HG02610 (cell line): ENCODE measurements at regions not wholly inside any gene's neighbourhood (a gene's known extent, or its start where the extent isn't known, plus 50 kb on each side); places are given as distances from the start of the nearest gene placed in this dataset.

Experiments used
- ATAC-seq: cut with Tn5 transposase; IDR thresholded peaks from one replicate; pipeline ENCODE4 v1.9.1; 2021; ENCODE audit warnings: mild to moderate bottlenecking, moderate library complexity; ENCODE audit not compliant: unreplicated experiment

- ATAC-seq: no peak
Measured at GRCh38 chr1:201681375-201681774, 142.4 kb downstream of the NAV1 start.

GRCh38 chr1:201682964-201683363 is 144.0 kb downstream of the NAV1 start:
- no peak for ATAC-seq

DNA sequence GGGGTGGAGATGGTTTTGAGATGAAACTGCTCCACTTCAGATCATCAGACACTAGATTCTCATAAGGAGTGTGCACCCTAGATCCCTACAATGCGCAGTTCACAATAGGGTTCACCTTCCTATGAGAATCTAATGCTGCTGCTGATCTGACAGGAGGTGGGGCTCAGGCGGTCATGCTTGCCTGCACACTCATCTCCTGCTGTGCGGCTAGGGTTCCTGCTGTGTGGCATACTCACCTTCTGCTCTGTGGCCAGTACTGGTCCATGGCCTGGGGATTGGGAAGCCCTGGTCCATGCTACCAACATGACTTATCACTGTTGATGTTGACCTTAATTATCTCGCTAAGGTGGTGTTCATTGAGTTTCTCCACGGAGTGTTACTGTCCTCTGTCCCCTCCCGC is 144.5 kb downstream of the NAV1 start:
- ATAC-seq: no peak

DNA sequence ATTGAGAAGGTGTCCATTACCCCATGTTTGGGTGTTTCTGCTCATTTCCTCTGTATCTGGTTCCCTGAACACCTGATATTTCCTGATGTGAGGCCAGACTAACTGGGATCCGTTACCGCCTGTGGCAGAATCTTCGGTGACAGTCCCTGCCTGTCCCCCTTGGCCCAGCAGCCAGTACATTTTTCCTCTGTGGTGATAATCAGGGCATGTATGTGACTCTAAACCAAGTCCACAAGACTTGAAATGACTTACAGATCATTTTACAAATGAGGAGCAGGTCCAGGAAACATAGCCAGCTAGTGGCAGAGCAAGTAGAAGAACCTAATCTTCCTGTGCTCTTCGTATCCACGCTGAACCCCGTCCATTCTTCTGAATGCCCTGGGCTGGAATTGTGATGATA is 143.5 kb upstream of the IPO9 start:
- no peak for ATAC-seq

DNA sequence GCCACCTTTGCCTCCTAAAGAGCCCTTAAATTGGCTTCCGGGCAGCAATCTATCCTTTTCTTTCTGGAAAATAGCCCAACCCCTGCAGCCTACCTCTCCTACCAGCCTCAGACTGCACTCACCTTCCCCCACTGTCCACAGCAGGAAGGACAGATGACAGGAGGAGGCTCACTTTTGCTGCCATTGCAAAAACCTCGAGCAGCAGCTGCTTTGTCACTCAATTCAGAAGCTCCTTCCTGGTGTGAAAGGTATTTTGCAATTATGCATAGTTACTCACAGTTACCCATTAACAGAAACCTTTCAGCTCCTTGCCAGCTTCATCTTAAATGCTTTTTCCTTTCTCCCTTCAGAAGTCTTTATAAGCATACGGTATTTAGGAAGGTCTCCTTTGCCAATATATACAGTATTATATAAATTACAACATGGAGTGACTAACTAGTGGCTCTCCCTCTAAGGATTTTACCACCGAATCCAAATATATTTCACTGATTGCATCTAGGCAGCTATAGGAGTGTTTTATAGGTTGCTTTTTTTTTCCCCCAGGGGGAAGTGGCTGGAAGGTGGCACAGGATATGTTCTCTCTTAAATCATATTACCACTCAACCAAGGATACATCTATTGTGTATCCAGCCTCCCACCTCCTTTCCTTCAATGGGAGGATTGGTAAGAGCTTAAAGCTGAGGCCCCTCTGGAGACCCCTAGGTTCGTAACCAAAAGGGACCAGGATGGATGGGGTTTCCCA is 142.1 kb upstream of the IPO9 start:
- no peak for ATAC-seq

DNA sequence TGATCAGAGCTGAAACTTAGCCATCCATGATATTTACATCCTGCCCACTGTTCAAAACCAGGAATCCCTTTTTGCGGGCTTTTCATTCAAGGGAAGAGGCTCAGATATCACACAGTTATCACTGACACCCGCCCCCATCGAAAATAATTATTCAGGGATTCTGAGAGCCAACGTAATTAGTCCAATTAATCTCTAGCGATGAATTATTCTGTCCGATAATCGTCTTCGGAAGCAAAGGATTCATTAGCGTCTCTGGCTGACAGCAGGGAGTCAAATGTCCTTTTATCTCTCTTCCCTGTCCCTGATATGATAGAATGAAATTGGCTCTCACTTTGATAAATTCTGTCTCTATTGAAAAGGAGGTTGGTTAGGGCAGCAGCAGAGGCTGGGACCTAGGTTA is 140.4 kb upstream of the IPO9 start:
- no peak for ATAC-seq

- no peak for ATAC-seq
Measured at GRCh38 chr1:201689647-201690046, 139.3 kb upstream of the IPO9 start.

- ATAC-seq: no peak
Measured at GRCh38 chr1:201690528-201690927, 138.4 kb upstream of the IPO9 start.

- ATAC-seq: no peak
Measured at GRCh38 chr1:201691716-201692554, 137.0 kb upstream of the IPO9 start.

GRCh38 chr1:201692555-201693394 is 136.2 kb upstream of the IPO9 start:
- ATAC-seq: no peak

GRCh38 chr1:201693890-201694607 is 134.9 kb upstream of the IPO9 start:
- ATAC-seq: no peak

DNA sequence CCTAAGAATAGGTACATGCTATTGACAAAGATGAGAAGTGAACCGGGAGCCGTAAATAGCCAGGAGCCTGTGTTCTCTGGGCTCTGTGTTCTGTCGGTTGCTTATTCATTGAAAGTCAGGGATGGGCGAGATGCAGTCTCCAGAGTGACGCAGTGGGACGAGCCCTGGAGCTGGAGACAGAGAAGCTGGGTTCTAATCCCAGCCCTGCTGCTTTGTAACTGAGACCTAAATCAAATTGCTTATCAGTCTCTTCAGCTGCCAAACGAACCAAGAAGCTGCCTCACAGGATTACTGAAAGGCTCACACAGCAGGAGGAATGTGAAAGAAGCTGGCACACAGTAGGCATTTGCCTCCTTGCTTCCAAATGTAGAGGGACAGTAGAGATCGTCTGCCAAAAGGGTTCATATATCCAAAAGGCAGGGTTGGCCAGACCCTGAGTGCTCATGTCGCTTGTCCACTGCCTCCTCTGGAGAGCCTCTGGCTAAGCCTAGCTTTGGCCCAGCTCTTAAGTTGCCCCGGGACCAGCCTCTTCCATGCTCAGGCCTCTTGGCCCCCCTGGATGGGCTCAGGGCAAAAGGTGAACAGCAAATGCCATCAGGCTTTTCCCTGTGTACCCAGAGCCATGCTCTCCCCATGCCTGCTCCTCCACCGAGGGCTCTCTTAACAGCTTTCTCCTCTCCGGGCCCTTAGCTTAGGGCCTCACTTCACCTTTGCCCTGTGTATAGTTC is 134.2 kb upstream of the IPO9 start:
- no peak for ATAC-seq

GRCh38 chr1:201695607-201696006 is 133.3 kb upstream of the IPO9 start:
- no peak for ATAC-seq

GRCh38 chr1:201696217-201696761 is 132.7 kb upstream of the IPO9 start:
- no peak for ATAC-seq

GRCh38 chr1:201697174-201697573 is 131.8 kb upstream of the IPO9 start:
- no peak for ATAC-seq

DNA sequence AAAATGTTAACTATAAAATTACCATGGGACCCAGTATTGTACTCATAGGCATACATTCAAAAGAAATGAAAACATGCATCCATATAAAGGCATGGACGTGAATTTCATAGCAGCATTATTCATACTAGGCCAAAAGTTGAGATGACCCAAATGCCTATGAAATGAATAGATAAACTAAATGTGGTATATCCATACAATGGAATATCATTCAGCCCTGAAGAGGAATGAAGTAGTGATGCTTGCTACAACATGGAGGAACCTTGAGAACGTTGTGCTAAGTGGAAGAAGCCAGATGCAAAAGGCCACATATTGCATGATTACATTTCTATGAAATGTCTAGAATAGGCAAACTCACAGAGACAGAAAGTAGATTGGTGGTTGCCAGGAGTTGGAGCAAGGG is 127.1 kb upstream of the IPO9 start:
- ATAC-seq: no peak

GRCh38 chr1:201702936-201703335 is 126.0 kb upstream of the IPO9 start:
- no peak for ATAC-seq

GRCh38 chr1:201703621-201704438 is 125.1 kb upstream of the IPO9 start:
- no peak for ATAC-seq

DNA sequence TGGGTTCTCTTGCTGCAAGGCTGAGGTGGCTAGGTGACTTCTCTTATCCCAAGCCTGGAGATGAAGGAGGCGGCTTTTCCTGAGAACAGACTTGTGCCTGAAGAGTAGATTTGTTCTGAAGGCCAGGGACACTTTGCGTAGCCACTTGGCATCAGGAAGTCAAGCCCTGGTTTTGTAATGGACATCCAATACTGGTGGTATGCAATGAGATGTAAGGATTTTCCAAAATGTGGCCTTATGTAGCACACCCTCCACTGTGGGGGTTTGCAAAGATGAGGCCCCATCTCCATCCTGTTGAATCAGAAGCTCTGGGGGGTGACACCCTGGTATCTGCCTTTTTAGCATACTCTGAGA is 124.5 kb upstream of the IPO9 start:
- ATAC-seq: no peak
